Germinal center (tissue), 1 donor: ENCODE measurements at regions not wholly inside any gene's neighbourhood (a gene's known extent, or its start where the extent isn't known, plus 50 kb on each side); places are given as distances from the start of the nearest gene placed in this dataset.

ENCODE experiments used
- DNase-seq: peaks from one replicate; pipeline ENCODE4 v3.0.0; 2012; ENCODE audit warnings: mixed read lengths, low spot score

- DNase-seq, result no peak
Measured at GRCh38 chr6:84417260-84417659, 189.8 kb upstream of the CEP162 start.

- DNase-seq, result no peak
Measured at GRCh38 chr6:84416043-84416657, 188.7 kb upstream of the CEP162 start.

- no peak for DNase-seq
Measured at GRCh38 chr6:84415517-84415916, 188.1 kb upstream of the CEP162 start.

- DNase-seq, result no peak
Measured at GRCh38 chr6:84415068-84415467, 187.6 kb upstream of the CEP162 start.

- no peak for DNase-seq
Measured at GRCh38 chr6:84414531-84414930, 187.1 kb upstream of the CEP162 start.

GRCh38 chr6:84411060-84411629, 183.7 kb upstream of the CEP162 start:
- DNase-seq, result no peak

GRCh38 chr6:84409911-84410310, 182.5 kb upstream of the CEP162 start:
- DNase-seq, result no peak

GRCh38 chr6:84408028-84408427, 180.6 kb upstream of the CEP162 start:
- DNase-seq, result no peak

- DNase-seq, result no peak
Measured at GRCh38 chr6:84403545-84403944, 176.1 kb upstream of the CEP162 start.

- DNase-seq, result no peak
Measured at GRCh38 chr6:84399003-84399402, 171.6 kb upstream of the CEP162 start.

- DNase-seq, result no peak
Measured at GRCh38 chr6:84392261-84392660, 164.8 kb upstream of the CEP162 start.

- no peak for DNase-seq
Measured at GRCh38 chr6:84390851-84391250, 163.4 kb upstream of the CEP162 start.

- no peak for DNase-seq
Measured at GRCh38 chr6:84390334-84390733, 162.9 kb upstream of the CEP162 start.

GRCh38 chr6:84379142-84379541, 151.7 kb upstream of the CEP162 start:
- DNase-seq, result no peak

GRCh38 chr6:84372290-84372689, 144.8 kb upstream of the CEP162 start:
- DNase-seq, result no peak

- no peak for DNase-seq
Measured at GRCh38 chr6:84371681-84372080, 144.2 kb upstream of the CEP162 start.

GRCh38 chr6:84362193-84362821, 134.9 kb upstream of the CEP162 start:
- DNase-seq, result no peak

- no peak for DNase-seq
Measured at GRCh38 chr6:84361372-84362192, 134.1 kb upstream of the CEP162 start.

GRCh38 chr6:84360039-84360438, 132.6 kb upstream of the CEP162 start:
- DNase-seq, result no peak

- DNase-seq, result no peak
Measured at GRCh38 chr6:84358581-84358980, 131.1 kb upstream of the CEP162 start.

- no peak for DNase-seq
Measured at GRCh38 chr6:84357631-84358030, 130.2 kb upstream of the CEP162 start.

- DNase-seq, result no peak
Measured at GRCh38 chr6:84356907-84357306, 129.5 kb upstream of the CEP162 start.
